ENCODE measurements at regions not wholly inside any gene's neighbourhood (a gene's known extent, or its start where the extent isn't known, plus 50 kb on each side); places are given as distances from the start of the nearest gene placed in this dataset.
"Not testable (repeated sequence)": the region's sequence is repeated elsewhere in the genome, so short reads cannot be mapped to it uniquely, and the experiment has no call there.

GRCh38 chr5:110250355-110250754 is 476.1 kb downstream of the TMEM232 start:
- no peak for DNase-seq (ENCODE audit: low spot score)

- DNase-seq (ENCODE audit: low spot score), result no peak
Measured at GRCh38 chr5:110250755-110251154, 475.7 kb downstream of the TMEM232 start.

- DNase-seq (ENCODE audit: low spot score), result no peak
Measured at GRCh38 chr5:110251366-110251765, 475.1 kb downstream of the TMEM232 start.

DNA sequence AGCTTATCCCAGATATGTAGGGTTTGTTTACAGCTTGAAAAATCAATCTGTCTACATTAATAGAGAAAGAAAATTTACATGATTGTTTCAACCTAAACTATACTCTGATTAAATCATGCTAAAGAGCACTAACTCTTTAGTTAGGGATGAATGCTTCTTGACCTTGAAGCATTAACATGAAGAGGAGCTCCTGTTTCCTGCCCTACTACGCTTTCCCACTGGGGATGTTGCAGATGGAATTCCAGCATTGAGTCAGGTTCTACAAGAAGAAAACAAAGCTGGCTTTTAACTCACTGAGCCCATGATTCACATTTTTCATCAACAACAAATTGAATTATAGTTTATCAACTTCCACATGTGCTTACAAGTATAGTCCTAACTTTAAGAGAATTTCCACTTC is 471.3 kb downstream of the TMEM232 start:
- no peak for DNase-seq (ENCODE audit: low spot score)

- no peak for DNase-seq (ENCODE audit: low spot score)
Measured at GRCh38 chr5:110256298-110256697, 470.2 kb downstream of the TMEM232 start.

DNA sequence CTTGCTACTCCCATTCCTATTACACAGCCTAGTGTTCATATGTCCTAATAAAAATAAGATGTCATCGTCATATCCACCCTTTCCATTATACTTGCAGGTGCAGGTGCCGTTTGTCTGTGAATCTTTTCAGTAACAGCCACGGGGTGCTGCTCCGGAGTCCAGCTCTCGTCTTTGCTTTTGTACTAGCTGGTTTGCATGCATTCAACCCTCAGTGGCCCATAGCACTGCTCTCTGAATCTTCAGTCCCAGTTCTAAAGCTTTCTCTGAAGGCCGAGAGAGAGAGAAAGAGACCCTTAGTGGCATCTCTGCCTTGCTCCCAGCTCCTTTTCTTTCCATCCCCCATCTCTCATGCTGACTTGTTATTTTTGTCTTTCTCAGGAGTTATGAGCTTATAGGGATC is 468.5 kb downstream of the TMEM232 start:
- no peak for DNase-seq (ENCODE audit: low spot score)

DNA sequence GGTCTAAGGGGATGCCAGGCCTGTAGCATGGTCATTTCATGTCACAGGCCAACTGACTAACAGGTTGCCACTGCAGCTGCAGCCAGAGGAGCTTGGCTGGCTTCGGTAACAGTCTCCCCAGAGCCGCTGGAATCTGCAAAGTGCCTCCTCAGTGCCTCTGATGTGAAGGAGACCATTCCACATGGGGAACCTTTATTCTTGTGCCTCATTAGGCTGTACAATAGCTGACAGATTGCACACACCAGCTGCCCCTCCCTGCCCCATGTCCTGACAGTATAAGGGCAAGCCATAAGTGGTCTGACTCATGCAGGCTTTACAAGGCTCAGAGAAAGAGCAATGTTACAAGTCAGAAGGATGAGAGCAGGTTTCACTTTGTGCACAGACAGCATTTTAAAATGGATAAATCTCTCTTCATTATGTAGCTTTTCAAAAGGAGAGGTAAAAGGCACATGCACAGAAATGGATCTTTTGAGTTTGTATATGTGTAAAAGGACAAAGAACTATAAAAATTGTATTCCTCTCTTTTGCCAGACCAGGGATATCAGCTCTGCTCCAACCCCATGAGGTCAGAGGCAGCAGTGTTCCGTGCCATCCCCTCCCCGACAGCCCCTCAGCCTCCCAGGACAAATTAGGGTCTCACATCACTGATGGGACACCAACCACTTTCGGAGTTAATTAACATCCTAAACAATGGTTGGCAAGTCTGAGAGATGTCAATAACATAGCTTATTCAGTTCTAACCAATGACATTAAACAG is 467.8 kb downstream of the TMEM232 start:
- DNase-seq (ENCODE audit: low spot score), result no peak

DNA sequence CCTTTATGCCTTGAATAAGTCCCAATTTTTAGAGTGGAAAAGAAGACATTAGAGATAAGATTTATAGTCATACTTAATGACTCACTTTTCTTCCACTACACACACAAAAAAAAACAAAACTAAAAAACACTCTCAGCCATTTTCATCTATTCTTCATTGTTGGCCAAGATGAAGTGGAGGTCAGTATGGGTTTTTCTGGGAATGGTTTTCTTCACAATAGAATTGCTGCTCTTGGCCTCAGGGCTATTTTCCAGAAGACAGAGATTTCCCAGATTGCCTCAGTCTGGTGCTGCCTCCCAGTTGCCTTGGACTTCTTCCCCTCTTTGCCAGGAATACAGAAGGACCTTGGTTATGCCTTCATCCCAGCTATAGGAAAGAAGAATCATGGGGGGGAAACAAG is 463.7 kb downstream of the TMEM232 start:
- no peak for DNase-seq (ENCODE audit: low spot score)

DNA sequence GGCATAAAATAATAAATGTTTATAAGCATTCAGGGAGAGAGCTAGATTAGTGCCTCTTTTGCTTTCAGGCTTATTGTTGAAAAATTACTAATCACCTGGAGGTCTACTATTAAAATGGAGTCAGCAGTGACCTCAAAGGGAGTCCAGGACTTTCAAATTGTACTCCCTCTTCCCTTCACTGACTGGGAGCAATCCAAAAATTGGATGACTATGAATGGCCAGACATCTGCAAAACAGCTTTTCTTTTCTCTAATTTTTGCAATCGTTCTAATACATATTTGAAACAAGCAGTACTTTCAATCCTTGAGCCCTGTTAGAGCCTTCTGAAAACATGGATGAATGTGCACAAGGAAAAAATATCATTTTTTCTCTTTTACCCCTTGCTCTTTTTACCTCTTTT is 461.8 kb downstream of the TMEM232 start:
- no peak for DNase-seq (ENCODE audit: low spot score)

DNA sequence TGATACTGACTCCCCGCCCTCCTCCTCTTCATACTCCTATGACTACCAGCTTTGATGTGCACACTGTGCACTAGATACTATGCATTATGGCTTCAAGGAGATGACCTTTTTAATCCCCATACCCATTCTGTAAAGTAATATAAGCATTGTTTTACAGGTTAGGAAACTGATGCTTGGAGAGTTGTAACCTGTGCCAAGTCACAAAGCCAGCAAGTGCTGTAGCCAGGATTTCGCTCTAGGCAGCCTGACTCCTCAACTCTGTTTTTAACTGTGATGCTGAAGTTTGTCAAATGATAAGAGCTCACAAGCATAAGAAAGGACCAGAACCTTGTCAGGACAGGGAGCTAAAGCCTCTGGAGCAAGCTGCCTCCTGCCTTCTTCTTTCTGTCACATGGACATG is 461.3 kb downstream of the TMEM232 start:
- DNase-seq (ENCODE audit: low spot score), result no peak

GRCh38 chr5:110267714-110268113 is 458.8 kb downstream of the TMEM232 start:
- no peak for DNase-seq (ENCODE audit: low spot score)

DNA sequence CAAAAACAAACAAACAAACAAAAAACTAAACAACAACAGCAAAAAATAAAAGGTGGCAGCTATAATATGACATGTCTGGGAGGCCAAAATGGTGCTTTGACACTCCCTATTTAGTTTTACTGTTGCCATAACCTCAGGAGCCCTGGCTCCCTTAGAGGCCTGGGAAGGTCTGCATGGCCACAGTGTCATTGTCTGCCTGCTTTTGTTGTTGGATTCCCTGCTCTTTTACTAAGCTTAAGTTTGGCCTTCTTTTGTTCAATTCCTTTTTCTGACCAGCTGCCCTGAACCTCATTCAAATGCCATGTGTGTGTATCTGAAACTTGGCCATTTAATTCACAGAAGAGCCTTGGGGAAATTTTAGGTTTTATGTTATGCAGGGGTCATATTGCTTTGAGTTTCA is 458.2 kb downstream of the TMEM232 start:
- DNase-seq (ENCODE audit: low spot score), result no peak

DNA sequence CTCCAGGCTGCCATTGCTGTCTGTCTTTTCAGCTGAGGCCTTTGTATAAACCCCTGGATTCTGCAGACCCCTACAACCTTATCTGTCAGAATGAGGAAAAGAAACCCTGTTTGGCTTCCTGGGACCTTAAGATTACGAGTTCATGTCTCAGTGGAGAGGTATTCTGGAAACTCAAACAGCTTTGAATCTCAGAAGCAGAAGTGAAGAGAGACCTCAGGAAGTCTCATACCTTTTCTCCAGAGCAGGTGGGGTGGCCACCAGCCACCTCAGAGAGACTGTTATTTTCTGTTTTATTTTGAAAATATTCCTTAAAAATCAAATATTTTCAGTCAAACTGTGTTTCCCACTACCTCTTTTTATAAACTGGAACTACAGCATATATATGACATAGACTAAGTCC is 457.5 kb downstream of the TMEM232 start:
- DNase-seq (ENCODE audit: low spot score), result no peak

- no peak for DNase-seq (ENCODE audit: low spot score)
Measured at GRCh38 chr5:110269478-110270142, 456.9 kb downstream of the TMEM232 start.

DNA sequence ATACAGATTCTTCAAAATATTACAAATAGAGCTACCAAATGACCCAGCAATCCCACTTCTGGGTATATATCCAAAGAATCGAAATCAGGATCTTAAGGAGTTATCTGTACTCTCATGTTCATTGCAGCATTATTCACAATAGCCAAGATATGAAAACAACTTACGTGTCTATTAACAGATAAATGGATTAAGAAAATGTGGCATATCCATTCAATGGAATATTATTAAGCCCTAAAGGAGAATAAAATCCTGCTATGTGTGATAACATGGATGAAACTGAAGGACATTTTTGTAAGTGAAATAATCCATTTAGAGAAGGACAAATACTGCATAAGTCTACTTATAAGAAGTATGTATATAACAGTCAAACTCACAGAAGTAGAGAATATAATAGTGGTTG is 450.6 kb downstream of the TMEM232 start:
- DNase-seq (ENCODE audit: low spot score), result no peak

GRCh38 chr5:110278449-110278848 is 448.0 kb downstream of the TMEM232 start:
- not testable (repeated sequence) for DNase-seq (ENCODE audit: low spot score)

GRCh38 chr5:110284121-110284520 is 442.4 kb downstream of the TMEM232 start:
- DNase-seq (ENCODE audit: low spot score), result not testable (repeated sequence)

DNA sequence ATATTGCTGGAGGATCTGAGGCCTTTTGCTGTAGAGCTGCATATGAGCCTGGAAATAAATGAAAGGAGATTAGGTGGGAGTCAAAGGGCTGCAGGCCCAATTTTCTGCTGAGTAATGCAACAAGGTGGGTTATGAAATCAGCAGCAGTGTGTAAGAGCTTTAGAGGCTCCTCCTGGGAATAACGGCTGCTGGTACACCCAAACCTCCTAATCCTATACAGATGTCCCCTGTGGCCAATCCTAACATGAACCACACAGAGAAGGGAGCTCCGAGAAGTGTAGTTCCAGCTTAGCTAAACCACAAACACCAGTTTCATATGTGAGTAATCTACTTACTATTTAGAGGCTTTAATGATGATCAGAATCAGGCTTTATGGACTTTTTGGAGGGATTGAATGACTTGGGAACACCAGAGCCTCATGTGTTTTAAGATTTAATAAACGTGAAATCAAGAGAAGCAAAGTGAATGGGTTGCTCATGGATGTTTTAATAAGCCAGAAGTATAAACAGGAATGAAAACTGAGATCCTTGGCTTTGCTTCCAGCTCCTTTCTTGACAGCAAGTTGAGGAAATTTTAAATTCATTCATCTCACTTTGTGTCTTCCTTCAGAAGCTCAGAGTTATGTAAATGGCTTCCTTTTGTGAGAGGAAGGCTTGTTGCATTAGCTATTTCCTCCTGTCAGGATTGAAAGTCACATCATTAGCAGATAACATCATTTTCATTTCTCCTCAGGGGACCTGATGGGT is 437.5 kb downstream of the TMEM232 start:
- no peak for DNase-seq (ENCODE audit: low spot score)

- no peak for DNase-seq (ENCODE audit: low spot score)
Measured at GRCh38 chr5:110289512-110289810, 437.0 kb downstream of the TMEM232 start.

GRCh38 chr5:110290542-110290941 is 435.9 kb downstream of the TMEM232 start:
- DNase-seq (ENCODE audit: low spot score), result no peak

- DNase-seq (ENCODE audit: low spot score), result no peak
Measured at GRCh38 chr5:110294281-110294680, 432.2 kb downstream of the TMEM232 start.

DNA sequence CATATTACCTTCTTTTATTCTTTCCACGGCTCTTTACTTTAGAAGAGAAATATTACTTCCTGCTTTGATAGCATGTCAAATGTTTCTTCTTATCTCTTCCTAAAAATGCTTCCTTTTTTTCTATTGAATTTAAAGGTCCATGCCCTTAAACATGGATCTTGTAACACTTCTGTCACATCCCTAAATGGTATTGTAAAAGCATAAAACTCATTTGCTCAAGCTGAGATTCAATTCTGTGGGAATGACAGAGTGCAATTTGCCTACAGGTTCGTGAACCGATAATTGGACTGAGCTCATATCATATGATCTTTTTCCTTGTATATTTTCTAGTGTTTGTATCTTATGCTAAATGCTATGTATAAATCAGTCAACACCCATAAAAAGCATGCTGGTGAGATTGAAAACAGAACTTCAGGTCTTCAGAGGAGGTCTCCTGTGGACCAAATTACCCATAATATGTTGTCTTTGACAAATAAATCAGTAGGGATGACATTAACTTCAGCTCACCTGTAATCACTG is 429.3 kb downstream of the TMEM232 start:
- no peak for DNase-seq (ENCODE audit: low spot score)

DNA sequence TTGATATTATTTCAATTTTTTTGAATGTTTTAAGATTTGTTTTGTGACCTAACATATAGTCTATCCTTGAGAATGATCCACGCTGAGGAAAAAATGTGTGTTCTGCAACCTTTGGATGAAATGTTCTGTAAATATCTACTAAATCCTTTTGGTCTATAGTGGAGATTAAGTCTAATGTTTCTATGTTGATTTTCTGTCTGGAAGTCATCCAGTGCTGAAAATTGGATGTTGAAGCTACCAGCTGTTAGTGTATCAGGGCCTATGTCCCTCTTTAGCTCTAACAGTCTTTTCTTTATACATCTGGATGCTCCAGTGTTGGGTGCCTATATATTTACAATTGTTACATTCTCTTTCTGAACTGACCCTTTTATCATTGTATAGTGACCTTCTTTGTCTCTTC is 422.3 kb downstream of the TMEM232 start:
- no peak for DNase-seq (ENCODE audit: low spot score)

All from kidney capillary endothelial cell (primary cell).